HT1080 (cell line): ENCODE measurements at regions not wholly inside any gene's neighbourhood (a gene's known extent, or its start where the extent isn't known, plus 50 kb on each side); places are given as distances from the start of the nearest gene placed in this dataset.
"Not testable (repeated sequence)": the region's sequence is repeated elsewhere in the genome, so short reads cannot be mapped to it uniquely, and the experiment has no call there.

Experiments used
- DNase-seq: peaks from one replicate; pipeline ENCODE4 v3.0.0-alpha.2; 2015; ENCODE audit warnings: low read depth

DNA sequence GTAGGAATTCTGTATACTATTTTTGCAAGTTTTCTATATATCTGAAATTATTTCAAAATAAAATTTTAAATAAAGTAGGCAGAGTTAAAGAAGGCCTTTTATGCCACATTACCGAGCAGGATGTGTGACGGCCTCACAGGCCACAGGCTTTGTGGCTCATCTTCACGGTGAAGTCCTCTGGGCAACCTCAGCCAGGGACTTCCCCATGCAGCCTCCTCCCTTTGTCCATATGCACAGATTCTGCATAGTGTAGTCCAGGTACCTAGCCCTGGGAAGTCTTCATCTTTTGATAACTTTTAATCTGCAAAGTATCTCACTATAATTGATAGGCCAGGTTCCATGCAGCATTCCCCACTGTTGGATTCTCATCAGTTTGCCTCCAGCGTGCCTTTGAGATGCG, 62.8 kb downstream of the ARHGAP11B start:
- not testable (repeated sequence) for DNase-seq

- DNase-seq: not testable (repeated sequence)
Measured at GRCh38 chr15:30690153-30690552, 64.2 kb downstream of the ARHGAP11B start.

- not testable (repeated sequence) for DNase-seq
Measured at GRCh38 chr15:30695811-30696210, 69.9 kb downstream of the ARHGAP11B start.

- not testable (repeated sequence) for DNase-seq
Measured at GRCh38 chr15:30696439-30697314, 70.7 kb downstream of the ARHGAP11B start.

DNA sequence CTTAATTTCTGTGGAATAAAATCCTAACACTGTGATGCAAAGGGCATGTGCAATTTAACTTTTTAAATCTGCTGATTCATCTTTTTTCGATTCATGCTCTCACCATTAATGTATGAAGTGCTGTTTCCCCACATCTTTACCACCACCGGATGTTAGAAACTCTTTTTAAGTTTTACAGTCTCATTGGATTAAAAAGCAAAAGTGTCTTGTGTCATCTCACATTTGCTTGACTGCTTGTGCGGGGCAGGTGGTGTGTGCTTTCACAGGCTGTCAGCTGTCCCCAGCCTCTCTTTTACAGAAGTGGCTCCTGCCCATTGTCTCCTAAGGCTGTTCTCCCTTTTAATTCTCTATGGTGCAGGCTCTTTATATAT, 71.4 kb downstream of the ARHGAP11B start:
- DNase-seq: not testable (repeated sequence)

DNA sequence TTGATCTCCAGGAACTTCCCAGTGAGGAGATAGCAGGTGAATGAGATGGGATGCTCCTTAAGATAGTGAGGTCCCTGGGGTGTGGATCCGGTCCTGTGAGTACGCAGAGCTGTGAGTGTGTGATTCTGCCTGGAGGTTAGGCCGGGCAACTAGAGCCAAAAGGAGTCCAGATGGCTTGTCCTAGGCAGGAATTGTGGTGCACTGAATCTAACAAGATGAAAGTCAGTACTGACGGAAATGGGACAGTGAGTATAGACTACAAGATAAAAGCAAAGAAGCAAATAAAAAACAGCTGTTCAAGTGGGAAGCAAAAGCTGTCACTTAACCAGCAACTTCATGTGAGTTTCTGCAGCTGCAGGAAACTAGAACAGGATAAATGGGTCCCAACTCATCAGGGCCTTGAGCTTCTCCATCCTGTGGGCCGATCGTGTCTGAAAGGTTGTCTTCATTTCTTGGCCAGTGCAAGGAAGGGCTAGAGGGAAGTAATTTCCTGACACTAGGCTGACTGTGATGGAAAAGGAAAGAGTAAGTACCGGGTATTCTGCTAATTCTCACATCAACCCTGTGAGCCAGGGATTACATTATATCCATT, 74.2 kb downstream of the ARHGAP11B start:
- not testable (repeated sequence) for DNase-seq

GRCh38 chr15:30707976-30708685, 82.2 kb downstream of the ARHGAP11B start:
- DNase-seq: not testable (repeated sequence)

DNA sequence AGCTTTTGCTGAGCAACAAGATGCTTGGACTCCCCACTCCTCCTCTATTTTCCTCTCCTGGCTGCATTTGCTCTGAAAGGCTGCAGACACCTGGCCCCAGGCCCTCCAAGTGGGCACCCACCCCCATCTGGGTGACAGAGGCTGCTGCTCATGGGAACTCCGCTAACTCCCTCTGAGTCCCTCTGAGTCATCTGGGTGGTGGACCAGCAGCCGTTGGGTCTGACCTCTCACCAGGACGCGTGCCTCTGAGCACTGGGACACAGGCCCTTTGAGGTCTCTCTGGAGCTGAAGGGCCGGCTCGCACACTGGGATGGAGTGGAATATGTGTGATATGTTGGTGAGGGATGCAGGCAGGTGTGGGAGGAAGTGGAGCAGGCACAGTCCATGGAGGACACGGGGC, 82.9 kb downstream of the ARHGAP11B start:
- peak; percentile 13 for DNase-seq

DNA sequence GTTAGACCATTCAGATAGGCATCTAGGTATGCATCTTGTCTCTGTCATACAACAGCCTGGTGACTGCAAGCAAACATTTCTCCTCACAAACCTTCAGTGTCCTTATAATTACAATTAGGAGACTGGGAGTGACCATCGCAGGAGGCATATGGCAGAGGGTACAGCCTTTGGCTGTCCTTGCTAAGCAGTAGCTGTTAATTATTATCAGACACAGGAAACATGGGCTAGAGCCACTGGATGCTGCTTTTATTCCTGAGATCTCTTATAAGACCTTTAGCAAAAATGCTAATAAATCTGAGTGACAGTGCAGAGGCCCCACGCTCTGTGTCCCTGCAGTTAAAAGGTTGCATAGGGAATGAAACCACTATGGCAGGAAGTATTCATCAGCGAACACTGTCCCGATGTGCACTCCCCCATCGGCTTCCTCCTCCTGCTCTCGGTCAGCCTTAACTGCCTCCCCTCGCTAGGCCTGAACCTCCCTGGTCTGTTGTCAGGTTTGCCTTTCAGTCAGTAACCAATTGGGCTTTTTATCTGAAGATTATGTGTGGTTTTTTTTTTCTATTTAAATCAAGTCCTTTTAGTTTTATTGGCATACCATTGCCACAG, 92.2 kb downstream of the ARHGAP11B start:
- DNase-seq: not testable (repeated sequence)

DNA sequence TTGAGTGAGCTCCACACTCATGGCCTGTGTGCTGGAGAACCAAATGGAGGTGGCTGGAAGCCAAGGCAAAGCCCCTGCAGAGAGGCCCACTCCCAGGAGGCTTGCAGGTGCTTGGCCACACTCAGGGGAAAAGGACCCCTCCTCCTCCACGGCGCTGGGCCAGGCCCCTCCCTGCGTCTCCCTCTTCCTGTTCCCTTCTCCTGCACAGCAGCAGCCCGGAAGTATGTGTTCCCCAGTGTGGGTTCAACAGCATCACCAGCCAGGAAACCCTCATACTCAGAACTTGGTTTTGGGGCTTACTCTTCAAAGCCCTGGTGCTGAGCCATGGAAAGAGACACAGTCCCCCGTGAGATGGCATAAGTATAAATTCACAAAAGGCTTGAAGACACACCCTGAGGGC, 93.4 kb downstream of the ARHGAP11B start:
- not testable (repeated sequence) for DNase-seq

- not testable (repeated sequence) for DNase-seq
Measured at GRCh38 chr15:30720825-30721224, 94.9 kb downstream of the ARHGAP11B start.

GRCh38 chr15:30721529-30721928, 95.6 kb downstream of the ARHGAP11B start:
- not testable (repeated sequence) for DNase-seq

GRCh38 chr15:30723540-30724175, 97.7 kb downstream of the ARHGAP11B start:
- not testable (repeated sequence) for DNase-seq

- not testable (repeated sequence) for DNase-seq
Measured at GRCh38 chr15:30729880-30730590, 104.1 kb downstream of the ARHGAP11B start.

- DNase-seq: not testable (repeated sequence)
Measured at GRCh38 chr15:30730633-30731032, 104.7 kb downstream of the ARHGAP11B start.

DNA sequence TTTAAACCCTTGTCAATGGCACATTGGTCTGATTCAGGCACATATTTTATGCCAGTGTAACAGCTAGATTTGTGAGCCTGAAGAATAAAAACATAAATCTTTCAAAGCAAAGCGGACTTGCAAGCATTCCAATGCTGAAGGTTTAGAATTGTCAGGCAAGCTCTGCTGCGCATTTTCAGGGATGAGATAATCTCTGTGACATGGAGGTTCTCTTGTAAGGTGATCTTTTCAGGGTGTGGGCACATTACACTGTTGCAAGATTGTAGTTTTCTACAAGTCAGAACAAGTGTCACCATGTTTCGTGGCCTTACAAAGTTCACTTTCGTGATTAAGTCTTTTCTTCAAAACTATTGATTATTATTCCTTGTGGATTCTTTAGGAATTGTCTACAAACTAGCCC, 106.2 kb downstream of the ARHGAP11B start:
- DNase-seq: not testable (repeated sequence)

GRCh38 chr15:30735884-30736564, 110.1 kb downstream of the ARHGAP11B start:
- not testable (repeated sequence) for DNase-seq

GRCh38 chr15:30742796-30743195, 116.9 kb downstream of the ARHGAP11B start:
- DNase-seq: not testable (repeated sequence)

GRCh38 chr15:30749048-30749447, 123.1 kb downstream of the ARHGAP11B start:
- DNase-seq: not testable (repeated sequence)
